Activated T-cell treated with anti-CD3 and anti-CD28 coated beads for 24 hours (primary cell): ENCODE measurements at regions not wholly inside any gene's neighbourhood (a gene's known extent, or its start where the extent isn't known, plus 50 kb on each side); places are given as distances from the start of the nearest gene placed in this dataset.

Experiments
- DNase-seq: peaks from one replicate; pipeline ENCODE4 v3.0.0-alpha.2; 2020; ENCODE audit warnings: low read depth

DNA sequence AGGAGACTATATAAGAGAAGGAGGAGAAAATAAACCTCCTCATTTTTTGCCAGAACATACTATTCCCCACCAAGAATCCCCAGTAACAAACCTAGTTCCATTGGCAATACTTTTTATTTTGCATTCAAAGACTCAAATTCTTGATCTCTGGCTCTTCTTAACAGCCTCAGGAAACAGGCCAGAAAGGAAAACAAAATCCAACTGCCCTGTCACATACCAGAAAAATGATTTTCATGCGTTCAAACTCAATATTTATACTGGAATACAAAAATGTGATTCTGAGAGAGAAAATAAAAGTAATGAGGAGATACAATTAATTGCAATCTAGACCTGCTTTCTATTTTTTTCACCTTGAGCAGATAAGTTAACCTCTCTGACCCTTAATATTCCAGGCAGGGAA lies 435.9 kb upstream of the AUTS2 start:
- DNase-seq = no peak

DNA sequence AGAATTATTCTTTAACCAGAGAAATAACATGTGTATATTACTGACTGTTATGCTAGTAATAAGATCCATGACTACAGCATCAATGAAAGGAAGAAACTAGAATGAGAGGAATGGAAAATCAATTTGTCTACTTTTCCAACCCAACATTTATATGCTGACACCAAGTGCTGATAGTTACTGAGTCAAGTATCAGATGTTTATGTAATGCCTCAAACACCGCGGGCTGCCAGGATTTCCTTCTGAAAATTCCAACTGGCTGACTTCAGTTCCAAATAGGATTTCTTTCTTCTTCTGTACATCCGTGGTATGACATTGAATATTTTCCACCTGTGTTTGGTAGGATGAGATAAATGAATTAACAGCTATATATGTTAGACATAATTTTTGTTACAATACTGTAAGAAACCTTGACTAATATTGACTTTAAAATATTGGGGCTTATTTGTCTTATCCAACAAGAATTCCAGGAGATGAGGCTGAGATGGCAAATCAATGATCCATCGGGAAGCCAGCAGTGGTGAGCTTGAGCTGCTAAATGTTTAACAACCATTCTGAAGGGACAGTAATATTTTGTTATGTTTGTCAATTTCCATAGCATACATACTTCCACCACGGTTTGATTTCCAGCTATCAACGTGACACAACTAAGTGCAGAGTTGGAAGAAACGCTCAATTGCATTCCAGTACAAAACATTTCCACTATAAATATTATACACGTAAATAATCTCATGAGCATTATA lies 435.2 kb upstream of the AUTS2 start:
- no peak for DNase-seq

DNA sequence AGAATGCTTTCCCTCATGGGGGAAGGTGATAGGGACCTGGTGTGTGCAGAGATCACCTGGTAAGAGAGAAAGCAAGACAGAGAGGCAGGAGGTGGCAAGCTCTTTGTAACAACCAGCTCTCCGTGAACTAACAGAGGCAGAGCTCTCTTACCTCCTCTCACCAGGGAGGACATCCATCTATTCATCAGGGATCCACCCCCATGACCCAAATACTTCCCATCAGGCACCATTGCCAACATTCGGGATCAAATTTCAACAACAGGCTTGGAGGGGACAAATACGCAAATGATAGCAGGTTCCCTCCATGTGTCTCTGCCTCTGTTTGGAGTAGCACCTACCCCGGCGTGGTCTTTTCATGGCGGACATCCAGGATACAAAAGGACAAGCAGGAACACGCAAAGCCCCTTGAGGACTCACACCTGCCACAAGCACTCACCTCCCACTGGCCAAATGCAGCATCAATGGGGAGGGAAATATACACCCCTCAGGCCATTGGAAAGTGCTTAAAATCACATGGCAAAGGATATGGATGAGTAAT lies 431.2 kb upstream of the AUTS2 start:
- no peak for DNase-seq

DNA sequence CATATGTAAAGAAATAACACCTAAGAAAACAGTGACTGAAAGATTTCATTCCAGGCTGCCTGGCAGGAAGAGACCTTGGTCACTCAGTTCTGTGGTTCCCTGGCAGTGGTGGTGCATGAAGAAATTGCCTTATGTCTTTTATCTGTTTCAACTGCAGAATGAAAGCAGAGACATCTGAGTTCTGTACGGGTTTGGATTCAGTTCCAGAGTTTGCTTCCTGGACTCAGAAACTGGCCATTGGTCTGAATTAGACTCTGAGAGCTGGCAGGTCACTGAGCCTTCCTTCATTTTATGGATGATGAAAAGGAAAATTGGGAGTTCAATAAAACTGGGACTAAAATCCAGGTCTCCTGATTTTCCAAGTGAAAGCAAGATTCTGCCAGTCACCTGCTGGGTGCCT lies 428.9 kb upstream of the AUTS2 start:
- DNase-seq = no peak

DNA sequence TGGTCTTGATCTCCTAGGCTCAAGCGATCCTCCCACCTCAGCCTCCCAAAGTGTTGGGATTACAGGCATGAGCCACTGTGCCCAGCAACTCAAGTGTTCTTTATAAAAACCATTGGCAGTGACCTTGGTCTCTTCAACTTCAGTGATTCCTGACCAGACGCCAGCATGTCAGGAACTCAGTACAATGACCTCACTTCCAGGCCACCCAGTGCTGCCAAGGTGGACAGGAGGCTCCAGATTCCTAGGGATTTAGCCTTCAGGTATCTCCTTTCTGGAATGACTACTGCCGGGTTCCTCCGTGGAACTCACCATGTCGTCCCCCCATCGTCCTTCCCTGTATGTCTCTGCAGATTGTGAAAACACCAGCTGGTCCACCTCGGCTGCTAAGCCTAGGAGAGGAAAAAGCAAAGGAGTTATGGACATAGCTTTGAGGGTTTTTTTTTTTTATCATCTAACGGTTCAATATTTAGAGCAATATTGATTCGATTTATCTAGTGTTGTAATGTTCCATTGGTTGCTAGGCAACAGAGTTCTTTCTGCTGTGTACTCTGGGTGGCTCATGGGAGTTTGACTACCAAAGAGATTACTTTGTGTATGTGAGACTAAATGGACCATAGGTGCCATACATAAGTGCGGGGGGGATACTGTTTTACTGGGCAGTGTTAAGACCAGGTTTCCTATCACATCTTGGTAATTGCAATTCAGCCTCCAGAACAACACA lies 425.8 kb upstream of the AUTS2 start:
- no peak for DNase-seq

DNA sequence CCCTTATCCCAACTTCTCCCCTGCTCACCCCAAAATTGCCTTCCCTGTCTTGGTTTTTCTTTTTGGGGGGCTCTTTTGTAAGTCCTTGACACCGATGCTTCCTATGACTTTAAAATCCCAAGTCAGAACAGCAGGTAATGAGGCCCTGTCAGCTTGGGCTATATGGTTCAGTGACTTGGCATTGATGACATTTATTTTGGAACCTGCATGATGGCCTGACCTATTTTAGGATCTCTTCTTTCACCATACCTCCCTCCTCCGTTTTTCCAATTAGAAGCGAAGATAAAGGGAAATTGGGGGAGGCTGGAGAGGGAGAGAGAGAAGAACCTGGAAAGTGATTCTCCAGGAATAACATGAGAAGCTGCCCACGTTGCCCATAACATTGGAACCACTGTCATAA lies 424.9 kb upstream of the AUTS2 start:
- no peak for DNase-seq

DNA sequence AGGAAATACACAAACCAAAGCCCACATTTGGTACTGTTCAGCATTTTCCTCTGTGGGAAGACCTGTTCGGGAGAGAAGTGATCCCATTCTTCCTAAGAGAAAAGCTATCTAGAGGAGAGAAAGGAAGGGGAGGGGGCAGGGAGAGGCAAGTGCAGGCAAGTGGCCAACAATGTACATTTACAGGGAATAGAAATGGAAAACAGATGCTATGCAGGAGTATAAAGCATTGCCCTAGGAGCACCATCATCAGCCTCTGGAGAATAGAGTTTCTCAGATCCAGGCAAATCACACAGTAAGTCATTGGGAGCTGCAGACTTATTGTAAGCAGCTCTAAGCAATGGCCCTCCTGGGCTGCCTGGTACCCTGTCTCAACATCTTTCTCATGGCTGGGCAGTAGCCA lies 424.4 kb upstream of the AUTS2 start:
- DNase-seq = no peak

DNA sequence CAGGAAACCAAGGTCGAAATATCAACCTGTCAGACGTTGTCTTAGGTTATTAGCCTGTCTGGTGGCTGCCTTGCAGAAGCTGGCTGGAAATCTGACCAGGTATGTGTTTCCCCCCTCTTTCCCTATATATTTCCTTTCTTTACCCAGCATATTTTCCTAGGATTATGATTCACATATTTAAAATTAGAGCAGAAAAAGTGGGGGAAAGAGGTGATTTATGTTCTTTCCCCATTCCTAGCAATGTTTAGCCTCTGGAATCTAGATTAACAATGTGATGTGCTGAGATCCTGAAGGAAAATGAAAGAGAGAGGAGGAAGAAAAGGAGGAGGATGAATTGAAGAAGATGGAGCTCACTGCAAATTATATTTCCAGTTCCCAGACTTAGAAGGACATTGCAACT lies 421.4 kb upstream of the AUTS2 start:
- DNase-seq = no peak

DNA sequence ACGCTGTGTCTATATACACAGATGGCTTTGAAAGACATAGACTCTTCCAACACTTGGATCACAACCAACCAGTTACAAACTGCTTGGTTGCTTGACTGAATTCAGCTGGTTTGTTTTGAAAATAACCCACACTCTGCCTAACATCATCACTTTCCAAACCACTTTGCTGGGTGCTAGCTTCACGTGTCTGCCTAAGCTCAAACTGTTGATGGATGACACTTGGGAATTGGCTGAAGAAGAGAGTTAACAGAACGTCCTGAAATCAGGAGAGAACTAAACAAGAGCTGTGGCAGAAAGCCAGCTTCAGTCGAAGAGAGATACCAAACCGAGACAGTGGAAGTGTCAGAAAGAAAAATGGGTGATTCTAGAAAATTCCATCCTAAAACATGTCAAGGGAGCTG lies 420.8 kb upstream of the AUTS2 start:
- no peak for DNase-seq

DNA sequence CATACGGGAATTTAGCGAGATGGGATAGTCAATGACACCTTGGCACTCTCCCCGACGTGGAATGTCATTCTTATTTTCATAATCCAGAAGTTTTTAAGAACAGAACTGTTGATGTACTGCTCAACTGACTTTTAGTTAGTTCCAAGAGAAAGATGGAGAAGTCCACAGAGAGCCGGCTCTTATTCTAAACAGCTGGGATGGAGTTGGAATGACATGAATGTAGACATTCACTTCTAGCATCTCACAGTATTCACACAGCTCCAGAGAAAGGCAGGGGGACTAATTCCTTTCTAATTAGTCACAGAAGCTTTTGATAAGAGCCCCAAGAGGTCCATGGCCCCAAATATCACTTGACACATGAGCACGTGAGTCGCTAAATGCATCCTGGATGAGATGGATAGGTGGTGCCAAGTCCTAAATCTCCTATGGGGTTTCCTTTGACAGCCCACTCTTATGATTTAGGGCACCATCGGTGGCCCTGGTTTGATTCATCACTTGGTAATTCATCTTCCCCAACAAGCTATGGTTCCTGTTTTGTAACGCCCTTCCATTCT lies 420.3 kb upstream of the AUTS2 start:
- no peak for DNase-seq

DNA sequence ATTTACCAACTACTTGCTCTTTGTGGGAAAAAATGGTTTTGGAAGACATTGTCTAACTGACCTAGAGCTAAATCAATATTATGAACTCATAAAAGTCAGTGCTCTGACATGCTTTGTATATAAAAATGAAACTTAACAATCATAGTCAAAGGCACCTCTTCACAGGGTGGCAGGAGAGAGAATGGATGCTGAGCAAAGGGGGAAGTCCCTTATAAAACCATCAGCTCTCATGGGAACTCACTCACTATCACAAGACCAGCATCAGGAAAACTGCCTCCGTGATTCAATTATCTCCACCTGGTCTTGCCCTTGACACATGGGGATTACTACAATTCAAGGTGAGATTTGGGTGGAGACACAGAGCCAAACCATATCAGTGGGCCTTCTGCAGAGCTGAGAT lies 417.6 kb upstream of the AUTS2 start:
- DNase-seq = no peak

DNA sequence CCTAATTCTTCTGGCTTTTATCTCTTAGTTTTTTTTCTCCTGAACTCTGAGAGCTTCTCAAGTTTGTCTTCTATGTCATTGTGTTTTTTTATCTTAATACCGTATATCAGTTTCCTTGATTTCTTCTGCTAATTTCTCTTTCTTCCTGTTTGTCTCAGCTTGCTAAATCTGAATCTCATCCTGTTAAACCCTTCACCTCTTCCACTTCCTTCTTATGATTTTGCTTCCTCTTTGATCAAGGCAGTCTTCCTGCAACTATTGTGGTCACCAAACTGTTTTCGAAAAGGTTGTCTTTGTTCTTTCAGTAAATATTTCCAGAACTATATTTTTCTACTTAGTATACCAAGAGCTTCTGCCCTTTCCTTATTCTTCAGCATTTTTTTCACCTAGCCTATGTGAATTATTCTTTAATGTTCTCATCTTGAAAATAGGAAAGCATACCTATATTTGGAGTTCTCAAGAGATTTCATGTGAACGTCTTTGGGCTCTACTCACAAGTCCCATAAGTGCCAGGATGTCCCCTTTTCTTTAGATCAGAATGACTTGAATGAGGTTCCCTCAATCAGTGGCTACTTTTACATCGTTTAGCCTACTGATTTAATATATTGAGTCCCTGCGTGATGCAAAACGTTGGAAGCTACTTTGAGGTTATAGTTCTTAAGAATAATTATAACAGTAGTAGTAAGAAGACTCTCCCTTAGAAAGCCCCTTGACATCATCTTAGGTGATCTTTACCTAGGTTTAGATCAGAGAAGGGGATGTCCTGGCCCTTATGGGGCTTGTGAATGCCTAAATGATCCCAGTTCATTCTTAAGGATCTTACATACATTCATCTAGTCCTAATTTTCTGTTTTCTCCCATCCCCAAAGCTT lies 415.4 kb upstream of the AUTS2 start:
- DNase-seq = no peak

DNA sequence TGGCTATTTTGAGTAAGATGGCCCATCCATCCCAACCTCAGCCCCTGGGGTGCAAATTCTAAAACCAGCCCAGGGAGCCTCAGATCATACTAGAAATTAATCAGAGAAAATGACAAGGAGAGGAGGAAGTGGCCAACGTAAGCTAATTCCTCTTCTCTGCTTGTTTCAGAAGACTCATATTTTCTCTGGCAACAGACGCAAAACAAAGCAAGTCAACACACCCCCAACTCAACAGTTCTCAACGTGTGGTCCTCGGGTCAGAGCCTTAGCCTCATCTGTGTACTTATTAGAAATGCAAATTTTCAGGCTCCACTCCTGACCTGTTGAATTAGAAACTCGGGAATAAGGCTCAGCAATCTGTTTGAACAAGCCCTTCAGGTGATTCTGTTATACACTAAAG lies 413.9 kb upstream of the AUTS2 start:
- DNase-seq = no peak

DNA sequence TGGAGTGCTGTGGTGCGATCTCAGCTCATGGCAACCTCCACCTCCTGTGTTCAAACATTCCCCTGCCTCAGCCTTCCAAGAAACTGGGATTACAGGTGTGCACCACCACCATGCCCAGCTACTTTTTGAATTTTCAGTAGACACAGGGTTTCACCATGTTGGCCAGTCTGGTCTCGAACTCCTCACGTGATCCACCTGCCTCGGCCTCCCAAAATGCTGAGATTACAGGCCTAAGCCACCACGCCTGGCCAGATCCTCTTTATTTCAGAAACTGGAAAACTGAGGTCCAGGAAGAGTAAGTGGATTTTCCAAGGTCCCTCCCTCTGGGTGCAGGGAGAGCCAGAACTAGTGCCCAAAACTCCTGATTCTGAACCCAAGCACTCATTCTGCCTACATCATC lies 413.1 kb upstream of the AUTS2 start:
- no peak for DNase-seq

DNA sequence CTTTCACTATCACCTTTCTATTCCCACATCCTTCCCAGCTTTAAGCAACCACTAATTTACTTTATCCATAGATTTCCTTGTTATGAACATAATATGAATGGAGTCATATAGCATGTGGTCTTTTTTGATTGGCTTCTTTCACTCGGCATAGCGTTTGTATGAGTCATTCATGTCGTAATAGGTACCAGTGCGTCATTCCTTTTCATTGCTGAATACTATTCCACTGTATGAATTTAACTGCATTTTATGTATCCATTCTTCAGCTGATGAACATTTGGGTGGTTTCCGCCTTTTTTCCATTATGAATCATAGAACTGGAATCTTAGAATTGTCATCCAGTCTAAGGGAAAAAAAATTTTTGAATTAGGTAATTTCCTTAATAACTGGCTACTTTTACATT lies 411.3 kb upstream of the AUTS2 start:
- no peak for DNase-seq

DNA sequence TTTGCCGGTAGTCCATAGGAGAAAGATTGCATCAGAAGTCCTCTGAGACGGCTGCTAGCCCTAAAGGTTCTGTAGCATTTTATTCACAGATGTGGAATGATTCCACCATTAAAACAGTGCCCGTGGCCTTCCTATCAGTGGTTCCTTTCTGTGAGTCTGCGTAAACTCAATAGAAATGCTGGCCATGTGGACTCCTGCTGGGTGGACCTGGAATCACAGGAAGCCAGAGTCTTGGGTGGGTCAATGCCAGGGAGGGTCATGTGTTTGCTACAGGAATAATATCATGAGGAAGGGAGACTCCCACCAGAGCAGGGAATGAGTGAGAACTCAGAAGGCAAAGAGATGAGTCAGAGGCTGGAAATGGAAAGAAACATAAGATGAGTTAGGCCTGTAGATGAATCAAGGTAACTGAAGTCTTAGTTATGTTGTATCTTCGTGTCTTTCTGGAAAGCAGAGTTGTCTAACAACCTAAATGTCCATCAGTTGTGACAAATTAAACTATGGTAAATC lies 410.4 kb upstream of the AUTS2 start:
- DNase-seq = no peak

DNA sequence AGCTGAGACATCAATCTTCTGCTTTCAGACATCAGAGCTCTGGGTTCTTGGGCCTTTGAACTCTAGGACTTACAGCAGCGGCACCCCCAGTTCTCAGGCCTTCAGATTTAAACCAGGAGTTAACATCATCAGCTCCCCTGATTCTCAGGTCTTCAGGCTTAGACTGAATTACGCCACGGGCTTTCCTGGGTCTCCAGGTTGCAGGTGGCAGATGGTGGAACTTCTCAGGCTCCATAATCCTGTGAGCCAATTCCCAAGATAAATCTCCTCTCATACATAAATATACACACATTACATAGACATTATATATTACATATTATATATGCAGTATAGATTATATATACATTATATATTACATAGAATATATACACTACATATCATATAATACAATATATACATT lies 408.9 kb upstream of the AUTS2 start:
- DNase-seq = no peak

DNA sequence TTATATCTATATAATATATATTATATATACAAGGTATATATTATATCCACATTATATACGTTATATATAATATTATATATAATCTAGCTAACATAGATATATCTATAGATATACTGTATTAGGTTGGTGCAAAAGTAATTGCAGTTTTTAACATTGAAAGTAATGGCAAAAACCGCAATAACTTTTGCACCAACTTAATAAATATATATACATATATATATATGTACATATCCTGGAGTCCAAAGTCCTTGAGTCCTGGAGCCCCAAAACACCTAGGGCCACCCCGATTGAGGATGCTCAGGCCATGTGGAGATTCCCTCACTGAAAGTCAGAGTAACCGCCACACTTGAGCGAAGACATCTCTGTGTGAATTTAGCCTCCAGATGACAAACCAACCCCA lies 408.2 kb upstream of the AUTS2 start:
- DNase-seq = no peak

DNA sequence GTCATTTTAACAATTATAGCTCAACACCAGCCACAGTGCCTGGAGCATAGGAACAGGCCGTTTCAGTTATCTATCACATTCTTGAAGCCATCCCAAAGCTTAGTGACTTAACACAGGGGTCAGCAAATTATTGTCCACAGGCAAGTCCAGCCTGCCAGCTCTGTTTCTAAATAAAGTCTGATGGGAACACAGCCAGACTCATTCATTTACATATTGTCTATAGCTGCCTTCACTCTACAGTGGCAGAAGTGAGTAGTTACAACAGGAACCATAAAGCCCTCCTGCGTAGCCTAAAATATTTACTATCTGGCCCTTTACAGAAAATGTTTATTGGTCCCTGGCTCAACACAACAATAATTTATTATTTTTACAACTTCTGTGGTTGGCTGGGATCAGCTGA lies 407.5 kb upstream of the AUTS2 start:
- DNase-seq = no peak

DNA sequence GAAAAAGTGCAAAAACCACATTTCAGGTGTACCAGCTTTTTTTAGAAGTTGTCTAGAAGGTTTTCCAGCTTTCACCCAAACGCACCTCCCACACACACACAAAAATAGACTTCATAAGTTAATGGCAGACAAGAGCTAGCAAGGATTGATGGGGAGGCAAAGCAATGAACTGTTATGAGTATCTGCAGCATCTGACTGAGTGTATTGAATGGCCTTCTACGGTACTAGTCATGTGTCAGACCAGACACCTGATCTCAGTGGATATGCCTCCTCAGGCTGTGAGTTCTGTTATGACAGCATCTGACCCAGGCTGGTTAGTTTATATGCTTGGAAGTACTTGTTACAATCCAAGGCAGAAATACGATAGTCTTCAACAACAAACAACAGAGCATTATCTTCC lies 406.1 kb upstream of the AUTS2 start:
- no peak for DNase-seq

DNA sequence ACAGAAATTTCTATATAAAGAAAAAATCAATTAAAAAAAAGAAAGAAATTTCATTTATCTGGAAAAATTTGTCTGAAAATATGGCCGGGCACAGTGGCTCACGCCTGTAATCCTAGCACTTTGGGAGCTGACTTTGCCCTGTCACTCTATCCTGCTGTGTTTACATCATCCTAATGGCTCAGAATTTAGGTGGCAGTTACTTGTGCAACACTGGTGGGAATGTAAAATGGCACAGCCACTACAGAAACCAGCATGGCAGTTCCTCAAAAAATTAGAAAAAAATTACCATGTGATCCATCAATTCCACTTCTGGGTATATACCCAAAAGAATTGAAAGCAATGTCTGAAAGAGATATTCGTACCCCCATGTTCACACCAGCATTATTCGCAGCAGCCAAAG lies 405.2 kb upstream of the AUTS2 start:
- no peak for DNase-seq

DNA sequence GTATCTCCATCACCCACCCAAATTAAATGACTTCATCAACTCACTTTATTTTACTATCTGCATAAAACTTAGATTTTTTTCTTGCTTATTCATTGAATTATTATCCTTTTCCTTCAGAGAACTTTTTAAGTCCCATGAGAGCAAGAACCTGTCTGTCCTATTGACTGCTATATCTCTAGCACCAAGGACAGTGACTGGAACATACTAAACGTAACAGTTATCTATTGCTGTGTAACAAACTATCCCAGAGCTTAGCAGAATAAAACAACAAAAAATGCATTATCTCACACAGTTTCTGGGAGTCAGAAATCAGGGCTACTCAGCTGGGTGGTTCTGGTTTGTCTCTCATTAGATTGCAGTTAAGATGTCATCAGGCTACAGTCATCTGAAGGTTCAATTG lies 401.7 kb upstream of the AUTS2 start:
- no peak for DNase-seq
